GM19372 (cell line): ENCODE measurements at regions not wholly inside any gene's neighbourhood (a gene's known extent, or its start where the extent isn't known, plus 50 kb on each side); places are given as distances from the start of the nearest gene placed in this dataset.

Experiments used
- ATAC-seq: cut with Tn5 transposase; IDR thresholded peaks from one replicate; pipeline ENCODE4 v1.9.1; 2021; ENCODE audit warnings: mild to moderate bottlenecking, low read depth, moderate library complexity; ENCODE audit not compliant: unreplicated experiment

GRCh38 chr3:111311126-111311525 lies 230.9 kb upstream of the CD96 start:
- ATAC-seq, result no peak

GRCh38 chr3:111311709-111312235 lies 230.2 kb upstream of the CD96 start:
- ATAC-seq, result peak; percentile 76

GRCh38 chr3:111314181-111314873 lies 227.7 kb upstream of the CD96 start:
- ATAC-seq, result no peak

GRCh38 chr3:111314898-111315297 lies 227.1 kb upstream of the CD96 start:
- ATAC-seq, result no peak

- no peak for ATAC-seq
These were observed 225.9 kb upstream of the CD96 start for GRCh38 chr3:111315930-111316587.

- no peak for ATAC-seq
These were observed 223.7 kb upstream of the CD96 start for GRCh38 chr3:111318289-111318688.

- ATAC-seq, result no peak
These were observed 222.4 kb upstream of the CD96 start for GRCh38 chr3:111319598-111319997.

GRCh38 chr3:111321786-111322185 lies 220.2 kb upstream of the CD96 start:
- ATAC-seq, result no peak

- ATAC-seq, result no peak
These were observed 219.0 kb upstream of the CD96 start for GRCh38 chr3:111323019-111323418.

GRCh38 chr3:111324151-111324550 lies 217.8 kb upstream of the CD96 start:
- ATAC-seq, result no peak

- peak; percentile 46 for ATAC-seq
These were observed 217.4 kb upstream of the CD96 start for GRCh38 chr3:111324645-111325044.

GRCh38 chr3:111325160-111325718 lies 216.8 kb upstream of the CD96 start:
- no peak for ATAC-seq

- ATAC-seq, result peak; percentile 48
These were observed 215.6 kb upstream of the CD96 start for GRCh38 chr3:111326144-111326995.

GRCh38 chr3:111331306-111331705 lies 210.7 kb upstream of the CD96 start:
- ATAC-seq, result no peak

GRCh38 chr3:111331912-111332311 lies 210.1 kb upstream of the CD96 start:
- no peak for ATAC-seq

GRCh38 chr3:111332488-111333080 lies 209.4 kb upstream of the CD96 start:
- no peak for ATAC-seq

GRCh38 chr3:111333642-111334041 lies 208.4 kb upstream of the CD96 start:
- ATAC-seq, result no peak

GRCh38 chr3:111335512-111336303 lies 206.3 kb upstream of the CD96 start:
- no peak for ATAC-seq

GRCh38 chr3:111336511-111336910 lies 205.5 kb upstream of the CD96 start:
- ATAC-seq, result no peak
